ENCODE measurements at regions not wholly inside any gene's neighbourhood (a gene's known extent, or its start where the extent isn't known, plus 50 kb on each side); places are given as distances from the start of the nearest gene placed in this dataset.

GRCh38 chr5:152084476-152084875 is 159.8 kb upstream of the GLRA1 start:
- no peaks in the 10 kb centered on the region for H3K9me3 ChIP-seq (replicated peaks; ENCODE audit: control insufficient read depth, insufficient read depth, low read length)
- H3K4me2 ChIP-seq (ENCODE audit: insufficient read depth, low read length): no peak overlapping the region
- no peak for FAIRE-seq
- H4K20me1 ChIP-seq (replicated peaks; ENCODE audit: control insufficient read depth, extremely low read depth, insufficient read depth, low read length): no peaks in the 10 kb centered on the region
- H3K27ac ChIP-seq (ENCODE audit: insufficient read depth, low read depth, low read length): no peak overlapping the region
- no peak overlapping the region for H2AFZ ChIP-seq (ENCODE audit: low read depth, low read length)
- H3K9me1 ChIP-seq (replicated peaks; ENCODE audit: control insufficient read depth, extremely low read depth, insufficient read depth, low read length): no peaks in the 10 kb centered on the region
- H3K79me2 ChIP-seq (ENCODE audit: control insufficient read depth, insufficient read depth, low read length): no peaks in the 10 kb centered on the region
- no peaks in the 10 kb centered on the region for H3K4me1 ChIP-seq (ENCODE audit: control insufficient read depth, extremely low read depth, insufficient read depth, low read length)
- no peak overlapping the region for H3K4me3 ChIP-seq (replicated peaks in 1 of 3; ENCODE audit: insufficient read depth in 1 of 3, low read depth in 1 of 3, low read length in 3 of 3)
- H3K36me3 ChIP-seq (ENCODE audit: control insufficient read depth in 2 of 2, extremely low read depth in 1 of 2, insufficient read depth in 2 of 2, low read length in 2 of 2): no peaks in the 10 kb centered on the region
- dilution Hi-C loops (cut with MboI; ENCODE audit: extremely low pct_ligation_motif_present, low sequenced_read_pairs): no loop called here
- intact Hi-C loops (cut with micrococcal nuclease): no loop called here
- TF ChIP-seq MAX (IDR thresholded peaks at IDR 0.05; ENCODE audit: insufficient read depth, insufficient read length): no peak
- TF ChIP-seq GATA2 (IDR thresholded peaks at IDR 0.05; ENCODE audit: insufficient read depth, insufficient read length, low read depth, low read length): no peak
- no peak for TF ChIP-seq MYC (IDR thresholded peaks at IDR 0.05; ENCODE audit: low read depth, low read length)
- TF ChIP-seq POLR2AphosphoS5 (IDR thresholded peaks at IDR 0.05; ENCODE audit: insufficient read depth, low read depth, low read length): no peak
- TF ChIP-seq EZH2 (IDR thresholded peaks at IDR 0.05; ENCODE audit: borderline replicate concordance, low read depth, low read length, severe bottlenecking): no peak
- TF ChIP-seq JUN (IDR thresholded peaks at IDR 0.05; ENCODE audit: borderline replicate concordance, insufficient read depth, insufficient read length, low read depth): no peak
- TF ChIP-seq CTCF (IDR thresholded peaks at IDR 0.05; ENCODE audit: extremely low read depth in 1 of 2, insufficient read depth in 1 of 2, low read depth in 1 of 2, low read length in 2 of 2): no peak
- TF ChIP-seq POLR2A (IDR thresholded peaks at IDR 0.05; ENCODE audit: low read depth, low read length): no peak
- TF ChIP-seq FOS (IDR thresholded peaks at IDR 0.05; ENCODE audit: borderline replicate concordance, insufficient read depth, low read length): no peak
- no TSS peak for BruUV-seq (replicated peaks)
- ChIA-PET CTCF (interaction anchor here (0.8 kb wide), 1 partner anchor 8 kb away, joined by 3 read pairs; no protein-coding TSS in a partner anchor), POLR2A (no interaction called here)
- DNase-seq (ENCODE audit: low read depth, low spot score): no peak
- no peak overlapping the region for H3K9ac ChIP-seq (replicated peaks; ENCODE audit: extremely low read depth, insufficient read depth, low read length)
- no peaks in the 10 kb centered on the region for H3K27me3 ChIP-seq (ENCODE audit: control insufficient read depth in 2 of 2, insufficient read depth in 2 of 2, low read length in 2 of 2)

All from endothelial cell of umbilical vein (primary cell).